ENCODE measurements at regions not wholly inside any gene's neighbourhood (a gene's known extent, or its start where the extent isn't known, plus 50 kb on each side); places are given as distances from the start of the nearest gene placed in this dataset.

DNA sequence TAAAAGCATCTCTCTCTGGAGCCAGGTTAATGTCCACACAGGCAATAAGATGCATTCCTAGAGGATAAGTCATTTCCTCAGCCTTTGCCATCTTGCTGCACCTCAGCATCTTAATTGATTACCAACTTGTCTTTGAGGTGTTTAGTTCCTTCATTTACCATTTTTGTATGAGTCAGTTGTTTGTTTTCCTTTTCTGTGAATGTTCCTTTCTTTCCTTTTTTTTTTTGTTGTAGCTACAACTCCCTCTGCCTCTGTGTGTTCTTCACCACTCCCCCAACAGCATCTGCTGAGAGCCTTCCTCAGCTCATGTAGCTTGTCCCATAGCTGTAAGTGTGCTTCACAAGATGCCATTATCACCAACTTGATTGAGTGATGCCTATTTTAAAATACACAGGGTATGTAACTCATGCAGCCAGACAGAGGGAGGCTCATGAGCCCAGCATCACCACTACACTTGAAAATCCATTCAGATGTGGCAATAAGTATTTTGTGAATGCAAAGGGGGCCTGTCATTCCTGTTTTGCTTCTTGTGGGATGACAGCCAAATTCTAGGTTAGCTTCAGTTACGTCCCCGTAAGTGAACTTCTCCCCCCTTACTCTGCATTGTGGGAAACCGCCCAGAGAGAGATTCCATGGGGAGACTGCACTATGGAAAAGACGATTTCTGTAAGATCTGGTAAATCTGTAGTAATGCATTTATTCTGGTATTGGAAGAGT, 315.9 kb upstream of the ZEB2 start:
- Histone ChIP-seq H3K4me1 (no peaks in the 10 kb centered on the region), H3K27me3 (no peaks in the 10 kb centered on the region), H3K27ac (no peak overlapping the region), H3K4me3 (no peak overlapping the region), H3K36me3 (no peaks in the 10 kb centered on the region), H3K9me3 (no peaks in the 10 kb centered on the region)
- TF ChIP-seq, protein P1, sequence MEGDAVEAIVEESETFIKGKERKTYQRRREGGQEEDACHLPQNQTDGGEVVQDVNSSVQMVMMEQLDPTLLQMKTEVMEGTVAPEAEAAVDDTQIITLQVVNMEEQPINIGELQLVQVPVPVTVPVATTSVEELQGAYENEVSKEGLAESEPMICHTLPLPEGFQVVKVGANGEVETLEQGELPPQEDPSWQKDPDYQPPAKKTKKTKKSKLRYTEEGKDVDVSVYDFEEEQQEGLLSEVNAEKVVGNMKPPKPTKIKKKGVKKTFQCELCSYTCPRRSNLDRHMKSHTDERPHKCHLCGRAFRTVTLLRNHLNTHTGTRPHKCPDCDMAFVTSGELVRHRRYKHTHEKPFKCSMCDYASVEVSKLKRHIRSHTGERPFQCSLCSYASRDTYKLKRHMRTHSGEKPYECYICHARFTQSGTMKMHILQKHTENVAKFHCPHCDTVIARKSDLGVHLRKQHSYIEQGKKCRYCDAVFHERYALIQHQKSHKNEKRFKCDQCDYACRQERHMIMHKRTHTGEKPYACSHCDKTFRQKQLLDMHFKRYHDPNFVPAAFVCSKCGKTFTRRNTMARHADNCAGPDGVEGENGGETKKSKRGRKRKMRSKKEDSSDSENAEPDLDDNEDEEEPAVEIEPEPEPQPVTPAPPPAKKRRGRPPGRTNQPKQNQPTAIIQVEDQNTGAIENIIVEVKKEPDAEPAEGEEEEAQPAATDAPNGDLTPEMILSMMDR (IDR thresholded peaks at IDR 0.05) = no peak
- no peak for TF ChIP-seq POLR2A (IDR thresholded peaks at IDR 0.05)
- intact Hi-C loops (cut with DNase I; ENCODE audit: low total_unique reads) = no loop called here
- no peak for DNase-seq

DNA sequence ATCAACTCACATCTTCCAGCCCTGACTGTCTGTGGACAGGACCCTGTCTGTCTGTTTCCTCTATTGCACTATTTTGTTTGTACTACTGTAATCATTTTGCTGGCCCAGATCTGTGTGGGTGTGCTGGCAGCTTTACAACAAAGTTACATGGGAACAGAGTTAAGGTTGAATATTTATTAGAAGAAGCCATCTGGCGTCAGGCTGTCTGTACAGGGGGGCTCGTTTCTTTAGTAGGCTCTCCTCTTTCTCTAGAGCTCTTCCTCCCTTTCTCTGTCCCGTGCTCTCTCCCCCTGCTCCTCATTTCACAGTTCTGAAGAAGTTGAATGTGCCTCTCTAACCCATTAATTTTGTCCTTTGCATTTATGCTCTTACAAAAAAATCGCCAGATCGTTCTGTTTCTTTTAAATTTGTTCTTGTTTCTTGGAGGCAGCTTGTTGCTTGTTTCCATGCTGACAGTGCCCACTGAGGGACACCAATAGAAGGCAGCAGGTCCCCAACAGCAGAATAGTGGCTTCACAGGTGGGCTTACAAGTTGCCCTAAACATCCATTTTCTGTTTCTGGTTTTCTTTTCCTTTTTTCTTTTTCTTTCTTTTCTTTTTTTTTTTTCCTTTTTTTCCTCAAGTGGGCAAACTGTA, 315.2 kb upstream of the ZEB2 start:
- Histone ChIP-seq H3K4me1 (no peaks in the 10 kb centered on the region), H3K9me3 (no peaks in the 10 kb centered on the region), H3K4me3 (no peak overlapping the region), H3K27ac (no peak overlapping the region), H3K27me3 (no peaks in the 10 kb centered on the region), H3K36me3 (no peaks in the 10 kb centered on the region)
- intact Hi-C loops (cut with DNase I; ENCODE audit: low total_unique reads) = no loop called here
- TF ChIP-seq, protein P1 (IDR thresholded peaks at IDR 0.05) = no peak
- TF ChIP-seq POLR2A (IDR thresholded peaks at IDR 0.05) = no peak
- peak; percentile 19 to 46 for DNase-seq

- Histone ChIP-seq H3K4me1 (no peaks in the 10 kb centered on the region), H3K9me3 (no peaks in the 10 kb centered on the region), H3K4me3 (no peak overlapping the region), H3K27me3 (no peaks in the 10 kb centered on the region), H3K36me3 (no peaks in the 10 kb centered on the region), H3K27ac (no peak overlapping the region)
- TF ChIP-seq, protein P1 (IDR thresholded peaks at IDR 0.05) = no peak
- no peak for TF ChIP-seq POLR2A (IDR thresholded peaks at IDR 0.05)
- DNase-seq = no peak
- intact Hi-C loops (cut with DNase I; ENCODE audit: low total_unique reads) = no loop called here
Observed at GRCh38 chr2:144834363-144834762, 314.4 kb upstream of the ZEB2 start.

DNA sequence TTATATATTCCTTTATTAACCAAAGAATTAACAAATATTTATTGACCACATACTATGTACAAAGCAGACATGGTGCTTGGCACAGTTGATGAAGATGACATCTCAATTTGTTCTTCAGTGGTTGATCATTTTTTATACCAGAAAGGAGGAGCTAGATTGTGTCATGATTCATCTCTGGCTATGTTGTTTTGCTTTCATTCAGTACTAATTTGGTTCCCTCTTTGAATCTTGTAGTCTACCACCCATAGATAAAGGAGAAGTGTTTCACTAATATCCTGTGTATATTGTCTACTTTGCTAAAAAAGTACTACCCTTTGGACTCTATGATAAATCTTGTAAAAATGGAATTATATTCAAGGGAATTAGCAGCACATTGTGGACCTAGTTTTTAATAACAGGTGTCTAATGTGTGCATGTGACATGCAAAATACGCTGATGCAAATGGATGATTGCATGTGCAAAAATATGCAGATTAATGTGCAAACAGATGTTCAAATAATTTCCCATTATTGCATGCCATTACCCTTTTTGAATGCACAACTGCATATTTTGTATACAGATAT, 313.2 kb upstream of the ZEB2 start:
- no peak overlapping the region for H3K4me3 ChIP-seq
- H3K27ac ChIP-seq = no peak overlapping the region
- H3K4me1 ChIP-seq = no peaks in the 10 kb centered on the region
- no peak for DNase-seq
- intact Hi-C loops (cut with DNase I; ENCODE audit: low total_unique reads) = no loop called here
- H3K36me3 ChIP-seq = no peaks in the 10 kb centered on the region
- no peaks in the 10 kb centered on the region for H3K27me3 ChIP-seq
- H3K9me3 ChIP-seq = no peaks in the 10 kb centered on the region
- TF ChIP-seq, protein P1 (IDR thresholded peaks at IDR 0.05) = no peak
- no peak for TF ChIP-seq POLR2A (IDR thresholded peaks at IDR 0.05)

DNA sequence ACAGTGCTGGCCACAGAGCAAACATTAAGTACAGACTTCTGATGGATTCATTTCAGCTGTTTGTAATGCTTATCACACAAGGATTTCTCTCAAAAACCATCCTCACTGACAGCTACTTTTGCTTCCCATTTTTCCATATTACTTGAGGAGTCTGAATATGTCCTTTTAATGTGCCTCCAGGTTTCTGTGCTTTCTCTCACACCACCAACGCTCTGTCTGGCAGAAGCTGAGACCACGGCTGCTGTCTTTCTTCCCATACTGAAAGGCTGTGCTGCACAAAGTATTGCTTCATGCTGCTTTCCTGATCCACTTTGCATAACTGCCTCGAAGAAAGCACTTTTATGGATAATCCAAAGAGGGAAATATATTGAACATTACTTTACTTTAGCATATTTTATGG, 312.1 kb upstream of the ZEB2 start:
- no peaks in the 10 kb centered on the region for H3K9me3 ChIP-seq

More for the DNA sequence above, 312.1 kb upstream of the ZEB2 start:
- intact Hi-C loops (cut with DNase I; ENCODE audit: low total_unique reads) = no loop called here
- no peak for DNase-seq
- no peaks in the 10 kb centered on the region for H3K4me1 ChIP-seq
- H3K27me3 ChIP-seq = no peaks in the 10 kb centered on the region
- no peak overlapping the region for H3K27ac ChIP-seq
- no peaks in the 10 kb centered on the region for H3K36me3 ChIP-seq
- TF ChIP-seq, protein P1 (IDR thresholded peaks at IDR 0.05) = no peak
- TF ChIP-seq POLR2A (IDR thresholded peaks at IDR 0.05) = no peak
- no peak overlapping the region for H3K4me3 ChIP-seq

All from uterus (tissue), 3 donors.